ENCODE measurements at regions not wholly inside any gene's neighbourhood (a gene's known extent, or its start where the extent isn't known, plus 50 kb on each side); places are given as distances from the start of the nearest gene placed in this dataset.

DNA sequence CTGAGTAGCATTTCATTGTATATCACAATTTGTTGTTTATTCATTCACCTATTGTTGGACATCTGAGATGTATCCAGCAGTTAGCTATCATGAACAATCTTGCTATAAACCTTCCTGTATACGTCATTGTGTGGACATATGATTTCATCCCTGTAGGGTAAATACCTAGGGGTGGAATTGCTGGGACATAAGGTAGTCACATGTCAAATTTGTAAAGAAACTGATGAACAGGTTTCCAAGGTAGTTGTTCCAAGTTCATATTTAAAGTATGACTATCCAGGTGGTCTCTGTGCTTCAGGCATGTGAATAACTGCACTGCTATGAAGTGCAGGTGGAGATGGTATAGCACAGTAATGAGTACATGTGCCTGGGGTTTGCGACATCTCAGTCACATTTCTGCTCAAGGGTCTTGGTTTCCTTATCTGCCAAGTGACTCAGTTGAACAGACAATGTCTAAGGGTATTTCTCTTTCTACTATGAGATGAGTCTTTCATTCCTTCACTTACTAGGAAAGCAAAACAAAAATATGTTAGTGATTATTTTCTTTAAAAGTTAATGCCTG, 229.0 kb upstream of the HES1 start:
- no peak for TF ChIP-seq KDM1A (IDR thresholded peaks at IDR 0.05; ENCODE audit: borderline replicate concordance, low read length)
- no peak for TF ChIP-seq SP1 (IDR thresholded peaks at IDR 0.05; ENCODE audit: low read depth, low read length)
- TF ChIP-seq, protein P1, sequence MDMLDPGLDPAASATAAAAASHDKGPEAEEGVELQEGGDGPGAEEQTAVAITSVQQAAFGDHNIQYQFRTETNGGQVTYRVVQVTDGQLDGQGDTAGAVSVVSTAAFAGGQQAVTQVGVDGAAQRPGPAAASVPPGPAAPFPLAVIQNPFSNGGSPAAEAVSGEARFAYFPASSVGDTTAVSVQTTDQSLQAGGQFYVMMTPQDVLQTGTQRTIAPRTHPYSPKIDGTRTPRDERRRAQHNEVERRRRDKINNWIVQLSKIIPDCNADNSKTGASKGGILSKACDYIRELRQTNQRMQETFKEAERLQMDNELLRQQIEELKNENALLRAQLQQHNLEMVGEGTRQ (IDR thresholded peaks at IDR 0.05; ENCODE audit: low read length): no peak
- TF ChIP-seq NRF1 (IDR thresholded peaks at IDR 0.05; ENCODE audit: low read depth, low read length): no peak
- TF ChIP-seq HDAC2 (IDR thresholded peaks at IDR 0.05; ENCODE audit: borderline replicate concordance in 1 of 2, low read depth in 2 of 2, low read length in 2 of 2): no peak
- Histone ChIP-seq H2BK20ac (ENCODE audit: low read length) (no peak overlapping the region), H2AFZ (ENCODE audit: low read length) (no peak overlapping the region), H3K4me3 (ENCODE audit: extremely low read depth in 1 of 4, insufficient read depth in 2 of 4, low read depth in 3 of 4, low read length in 4 of 4) (no peak overlapping the region), H3K23ac (ENCODE audit: insufficient read length) (no peak overlapping the region), H3K9ac (replicated peaks in 1 of 4; ENCODE audit: extremely low read depth in 1 of 4, low read depth in 3 of 4, low read length in 3 of 4) (no peak overlapping the region), H2BK15ac (ENCODE audit: low read length) (no peak overlapping the region), H3K4me2 (ENCODE audit: insufficient read depth in 1 of 2, low read depth in 2 of 2, low read length in 2 of 2) (no peak overlapping the region), H2BK5ac (ENCODE audit: low read depth, low read length) (no peak overlapping the region), H3K27me3 (replicated peaks in 1 of 4; ENCODE audit: control insufficient read depth in 3 of 4, extremely low read depth in 1 of 4, insufficient read depth in 3 of 4, low read length in 3 of 4) (peaks cover 0 to 3% (median 0%) of the 10 kb centered on the region in 4 experiments; a peak in 1 of 7 replicates), H2AK5ac (ENCODE audit: low read depth, low read length) (no peak overlapping the region), H4K5ac (ENCODE audit: insufficient read length, low read depth, low read length) (no peak overlapping the region), H4K8ac (ENCODE audit: extremely low read depth, insufficient read depth, low read length) (no peak overlapping the region), H3K27ac (ENCODE audit: low read depth, low read length) (no peak overlapping the region), H3K4ac (replicated peaks; ENCODE audit: insufficient read length, low read depth, low read length) (no peak overlapping the region), H3K79me1 (ENCODE audit: low read depth, low read length) (no peaks in the 10 kb centered on the region), H3K14ac (ENCODE audit: insufficient read length) (no peak overlapping the region), H3K79me2 (ENCODE audit: control insufficient read depth in 1 of 2, insufficient read depth in 2 of 2, low read length in 2 of 2) (no peaks in the 10 kb centered on the region), H3K18ac (ENCODE audit: extremely low read depth, low read length) (no peak overlapping the region), H4K20me1 (replicated peaks in 1 of 2; ENCODE audit: control insufficient read depth in 1 of 2, insufficient read depth in 2 of 2, low read length in 2 of 2) (no peaks in the 10 kb centered on the region), H3K9me3 (ENCODE audit: insufficient read depth in 2 of 2, low read depth in 1 of 2, low read length in 1 of 2) (peaks cover 4% of the 10 kb centered on the region in 2 experiments; a peak in 2 of 4 replicates), H3K36me3 (ENCODE audit: control insufficient read depth in 2 of 4, insufficient read depth in 4 of 4, low read length in 3 of 4) (no peaks in the 10 kb centered on the region), H3K23me2 (ENCODE audit: low read depth, low read length) (no peaks in the 10 kb centered on the region), H2BK12ac (ENCODE audit: low read depth, low read length) (no peak overlapping the region), H3K4me1 (replicated peaks in 1 of 4; ENCODE audit: control insufficient read depth in 3 of 4, insufficient read depth in 4 of 4, low read length in 3 of 4) (peaks cover 0 to 20% (median 14%) of the 10 kb centered on the region in 4 experiments; a peak in 6 of 7 replicates), H2BK120ac (replicated peaks; ENCODE audit: low read depth, low read length) (no peak overlapping the region), H3K56ac (replicated peaks; ENCODE audit: insufficient read length, low read depth, low read length) (no peak overlapping the region), H4K91ac (replicated peaks; ENCODE audit: insufficient read length, low read length) (no peak overlapping the region)
- WGBS, 2 experiments (ENCODE audit: extremely low coverage in 1 of 2, insufficient coverage in 1 of 2, insufficient read length in 1 of 2, insufficient replicate concordance in 2 of 2, low coverage in 1 of 2, low lambda C conversion rate in 2 of 2, missing lambda C conversion rate in 1 of 2): 91% methylated on average over 2 of the region's 2 CpGs; no CpG with 5 or more reads in 1 of the 2 experiments
- ChIA-PET CTCF (ENCODE audit: partially characterized antibody) (no interaction called here), POLR2A (ENCODE audit: partially characterized antibody) (no interaction called here)
- FAIRE-seq (no peak), DNase-seq (ENCODE audit: low read depth in 1 of 2, low spot score in 2 of 2) (no peak)

Measured in H1 (cell line).